ENCODE measurements at regions not wholly inside any gene's neighbourhood (a gene's known extent, or its start where the extent isn't known, plus 50 kb on each side); places are given as distances from the start of the nearest gene placed in this dataset.

DNA sequence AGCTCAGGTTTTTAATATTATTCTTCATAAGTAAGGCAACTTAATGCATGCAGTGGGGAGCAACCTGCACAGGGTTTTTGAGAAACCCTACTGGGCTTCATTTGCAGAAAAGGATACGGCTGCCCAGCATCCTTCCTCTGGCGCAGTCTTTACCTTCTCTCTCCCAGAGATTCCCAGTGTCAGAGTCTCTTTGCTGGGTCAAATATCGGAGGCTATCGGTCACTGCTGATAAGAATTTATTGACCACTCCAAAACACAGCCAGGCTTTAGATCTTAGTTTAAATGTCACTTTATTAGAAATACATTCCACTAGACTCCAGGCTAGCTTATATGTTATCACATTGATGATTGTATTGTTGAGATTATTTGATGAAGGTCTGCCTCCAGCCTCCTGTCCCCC lies 147.2 kb upstream of the CPSF6 start:
- ATAC-seq (peak; percentile 21), DNase-seq (ENCODE audit: low spot score) (no peak)

DNA sequence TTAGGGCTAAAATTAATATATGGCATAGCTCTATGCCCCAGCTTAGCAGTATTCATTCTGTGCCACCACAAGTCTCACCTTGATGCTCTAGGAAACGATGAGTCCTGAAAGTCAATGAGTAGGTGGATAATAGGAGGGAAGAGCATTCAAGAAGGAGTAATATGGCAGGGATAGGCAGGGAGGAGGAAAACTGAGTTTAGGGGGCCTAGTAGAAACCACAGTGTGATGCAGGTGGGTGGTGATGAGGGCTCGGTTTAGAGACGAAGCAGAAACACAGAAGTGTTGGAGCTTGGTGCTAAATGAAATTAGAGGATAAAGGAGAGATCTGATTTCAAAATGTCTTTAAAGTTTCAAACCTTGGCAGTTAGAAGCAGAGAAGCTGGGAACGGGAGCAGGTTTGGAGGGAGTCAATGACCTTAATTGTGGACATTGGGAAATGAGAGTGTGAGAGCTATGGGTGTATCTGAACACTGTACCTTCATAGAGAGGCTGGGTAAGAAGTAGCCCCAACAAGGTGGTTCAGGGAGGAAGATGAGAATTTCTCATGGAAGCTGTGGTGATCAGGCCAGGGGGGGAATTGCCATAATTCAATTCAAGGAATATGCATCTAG lies 144.7 kb upstream of the CPSF6 start:
- ATAC-seq: peak; percentile 93
- DNase-seq (ENCODE audit: low spot score): no peak

DNA sequence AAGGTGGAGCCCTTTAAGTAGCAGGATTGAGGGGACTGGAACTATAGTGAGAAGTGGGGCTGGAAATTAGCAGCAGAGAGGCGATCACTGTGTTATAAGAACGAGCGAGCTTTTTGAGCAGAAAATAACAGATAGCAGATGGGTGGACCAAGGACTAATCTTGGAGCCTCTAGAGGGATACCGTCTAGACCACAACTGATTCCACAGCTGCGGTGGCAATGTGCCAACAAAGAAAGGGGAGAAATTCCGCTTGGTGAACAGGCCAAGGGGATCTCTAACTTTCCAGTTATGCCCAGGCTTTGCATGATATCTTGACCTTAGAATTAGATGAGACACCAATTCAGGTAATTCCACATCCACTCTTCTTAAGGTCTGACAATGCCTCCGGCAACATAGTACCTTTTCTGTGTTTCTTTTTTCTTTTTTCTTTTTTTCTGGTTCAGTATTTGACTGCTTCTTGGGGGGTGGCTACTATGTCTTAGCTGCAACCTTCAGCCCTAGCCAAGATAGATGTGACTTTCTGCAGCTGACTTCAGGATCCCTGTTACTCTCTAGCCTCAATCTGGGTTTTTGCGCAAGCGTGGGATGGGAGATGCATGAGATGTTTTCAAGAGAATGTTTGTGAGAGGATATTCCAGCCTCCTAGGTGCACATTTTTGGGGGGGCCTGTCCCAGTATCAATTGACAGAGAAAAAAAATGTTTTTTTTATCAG lies 143.4 kb upstream of the CPSF6 start:
- ATAC-seq (no peak), DNase-seq (ENCODE audit: low spot score) (no peak)

DNA sequence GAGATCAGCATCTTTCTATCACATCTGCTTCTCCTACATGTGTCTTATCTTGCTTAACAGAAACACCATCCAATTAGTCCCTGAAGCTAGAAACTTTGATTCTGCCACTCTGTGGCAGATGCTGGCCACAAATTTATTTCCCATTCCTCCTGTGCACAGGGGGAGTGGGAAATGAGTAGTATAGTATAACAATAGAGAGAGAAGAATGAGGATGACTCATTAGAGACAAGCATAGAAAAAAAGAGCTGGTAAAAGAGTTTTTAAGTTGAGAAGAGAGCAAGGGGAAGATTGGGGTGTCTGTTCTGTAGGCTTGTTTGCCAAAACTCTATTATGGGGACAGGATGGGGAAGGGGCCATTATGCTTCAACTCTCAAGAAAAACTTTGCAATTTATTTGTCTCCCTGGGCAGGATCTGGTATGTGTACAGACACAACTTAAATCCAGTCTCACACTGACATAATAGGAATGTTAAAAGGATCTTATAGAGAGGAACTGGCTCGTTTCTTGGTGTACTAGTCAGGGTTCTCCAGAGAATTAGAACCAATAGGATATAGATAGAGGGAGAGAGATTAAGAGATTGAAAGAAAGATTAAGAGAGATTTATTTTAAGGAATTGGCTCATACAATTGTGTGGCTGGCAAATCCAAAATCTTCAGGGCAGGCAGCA lies 142.6 kb upstream of the CPSF6 start:
- DNase-seq (ENCODE audit: low spot score) (no peak), ATAC-seq (no peak)

DNA sequence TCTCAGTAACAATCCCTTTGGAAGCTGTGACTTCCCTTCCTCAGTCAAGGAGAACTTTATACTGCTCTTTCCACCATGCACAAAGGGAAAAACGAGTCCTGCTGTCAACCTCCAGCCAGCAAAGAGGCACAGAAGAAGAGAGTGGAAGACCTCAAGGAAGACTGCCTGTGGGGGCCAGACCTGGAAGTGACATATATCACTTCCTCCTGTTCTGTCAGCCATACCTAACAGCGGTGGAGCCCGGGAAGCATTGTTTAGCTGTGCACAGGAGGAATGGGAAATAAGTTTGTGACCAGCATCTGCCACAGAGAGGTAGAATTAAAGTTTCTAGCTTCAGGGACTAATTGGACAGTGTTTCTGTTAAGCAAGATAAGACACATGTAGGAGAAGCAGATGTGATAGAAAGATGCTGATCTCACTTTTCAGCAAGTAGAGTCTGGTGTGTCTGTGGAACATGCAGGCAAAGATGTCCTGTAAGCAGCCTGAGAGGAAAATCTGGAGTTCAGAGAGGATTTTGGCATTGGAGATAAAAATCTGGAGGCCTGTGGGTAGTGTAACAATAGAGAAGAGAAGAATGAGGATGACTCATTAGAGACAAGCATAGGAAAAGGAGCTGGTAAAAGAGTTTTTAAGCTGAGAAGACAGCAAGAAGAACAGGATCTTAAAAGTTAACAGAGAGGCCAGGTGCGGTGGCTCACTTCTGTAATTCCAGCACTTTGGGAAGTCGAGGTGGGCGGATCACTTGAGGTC lies 141.6 kb upstream of the CPSF6 start:
- ATAC-seq (no peak), DNase-seq (ENCODE audit: low spot score) (no peak)

DNA sequence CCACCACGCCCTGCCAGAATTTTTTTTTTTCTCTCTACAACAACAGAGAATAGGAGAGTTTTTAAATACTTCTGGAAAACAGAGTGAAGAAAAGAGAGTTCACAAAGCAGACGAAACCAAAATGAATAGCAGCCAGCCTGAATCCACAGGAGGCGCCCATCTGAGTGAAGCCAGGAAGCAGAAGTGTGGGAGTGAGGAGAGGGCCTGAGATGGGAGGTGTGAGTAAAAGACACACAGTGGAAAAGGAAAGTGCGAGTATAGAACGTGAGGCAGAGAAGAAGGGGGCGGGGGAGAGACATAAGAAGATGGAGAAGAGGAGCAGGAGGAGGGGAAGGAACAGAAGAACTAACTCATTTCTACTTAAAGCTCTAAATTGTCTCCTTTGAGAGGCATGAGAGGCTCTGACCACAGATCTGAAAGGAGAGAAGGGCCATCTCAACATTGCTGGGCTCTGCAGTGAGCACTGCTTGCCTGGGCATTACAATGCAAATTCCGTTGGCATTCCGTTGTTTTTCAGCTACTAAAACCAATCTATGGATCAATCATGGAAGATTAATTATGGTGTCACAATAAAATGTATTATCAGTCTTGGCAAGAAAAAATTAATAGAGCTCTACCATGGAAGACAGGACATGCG lies 140.1 kb upstream of the CPSF6 start:
- DNase-seq (ENCODE audit: low spot score) (no peak), ATAC-seq (no peak)

DNA sequence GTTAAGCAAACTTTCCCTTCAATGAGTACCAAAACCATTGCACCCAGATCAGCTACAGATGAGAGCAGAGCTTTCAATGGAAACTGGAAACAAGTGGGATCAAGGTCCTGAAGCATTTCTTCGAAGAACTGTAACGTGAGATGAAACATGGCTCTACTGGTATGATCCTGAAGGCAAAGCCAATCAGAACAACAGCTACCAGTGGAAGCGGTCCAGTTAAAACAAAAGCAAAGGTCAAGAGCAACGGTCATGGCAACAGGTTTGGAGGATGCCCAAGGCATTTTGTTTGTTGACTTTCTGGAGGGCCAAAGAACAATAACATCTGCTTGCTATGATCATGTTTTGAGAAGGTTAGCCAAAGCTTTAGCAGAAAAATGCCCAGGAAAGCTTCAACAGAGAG lies 137.9 kb upstream of the CPSF6 start:
- ATAC-seq: peak; percentile 96

DNA sequence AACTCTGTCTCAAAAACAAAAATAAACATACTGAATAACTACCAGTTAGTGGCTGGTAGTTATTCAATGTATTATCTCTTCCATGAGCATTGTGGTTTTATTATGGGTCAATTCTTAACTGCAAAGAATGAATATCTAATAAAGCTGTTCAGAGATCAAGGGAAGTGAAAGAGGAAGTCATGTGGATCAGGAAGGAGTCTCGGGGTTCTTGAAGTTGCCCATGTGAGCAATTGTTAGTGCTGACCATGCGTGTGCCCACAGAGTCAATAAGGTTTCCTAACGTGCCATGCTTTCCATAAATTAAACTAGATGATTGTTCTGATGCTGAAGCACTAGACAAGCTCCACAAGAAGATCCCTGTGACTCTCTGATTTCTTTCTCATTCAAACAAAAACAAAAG lies 136.5 kb upstream of the CPSF6 start:
- ATAC-seq (no peak), DNase-seq (ENCODE audit: low spot score) (no peak)

More for the DNA sequence above, 137.9 kb upstream of the CPSF6 start:
- peak; percentile 86 for DNase-seq (ENCODE audit: low spot score)

DNA sequence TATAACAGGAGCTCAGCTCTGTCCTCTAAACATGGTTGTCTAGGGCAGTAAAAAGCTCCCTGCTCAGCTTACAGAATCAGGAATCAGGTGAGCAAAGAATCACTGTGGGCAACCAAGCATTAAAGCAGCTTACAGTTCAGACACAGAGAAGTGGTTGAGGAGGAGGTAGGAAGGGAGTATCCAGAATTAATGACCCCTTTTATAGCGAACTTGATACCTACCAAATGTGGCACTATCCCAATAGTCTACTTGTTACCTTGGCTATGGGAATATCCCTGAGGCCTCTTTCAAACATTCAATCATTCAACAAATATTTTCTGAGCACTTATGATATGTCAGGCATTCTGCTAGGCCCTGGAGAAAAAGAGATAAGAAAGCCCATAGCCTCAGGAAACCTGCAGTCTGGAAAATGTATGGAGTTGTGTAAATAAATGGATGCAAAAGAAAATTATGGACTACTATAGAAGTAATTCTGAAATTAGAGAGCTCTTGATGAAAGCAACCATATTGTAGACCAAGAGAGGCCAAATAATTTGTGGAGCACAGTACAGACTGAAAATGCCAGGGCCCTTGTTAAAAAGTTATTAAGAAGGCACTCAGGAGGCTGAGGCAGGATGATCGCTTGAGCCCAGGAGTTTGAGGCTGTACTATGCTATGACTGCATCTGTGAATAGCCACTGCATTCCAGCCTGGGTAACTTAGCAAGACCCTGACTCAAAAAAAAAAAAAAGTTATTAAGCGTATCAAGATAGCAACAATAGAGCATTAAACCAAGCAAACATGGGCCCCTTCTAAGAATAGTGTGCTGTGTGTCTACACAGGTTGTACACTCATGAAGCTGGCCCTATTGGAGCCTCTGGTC lies 134.0 kb upstream of the CPSF6 start:
- DNase-seq (ENCODE audit: low spot score) (no peak), ATAC-seq (no peak)

DNA sequence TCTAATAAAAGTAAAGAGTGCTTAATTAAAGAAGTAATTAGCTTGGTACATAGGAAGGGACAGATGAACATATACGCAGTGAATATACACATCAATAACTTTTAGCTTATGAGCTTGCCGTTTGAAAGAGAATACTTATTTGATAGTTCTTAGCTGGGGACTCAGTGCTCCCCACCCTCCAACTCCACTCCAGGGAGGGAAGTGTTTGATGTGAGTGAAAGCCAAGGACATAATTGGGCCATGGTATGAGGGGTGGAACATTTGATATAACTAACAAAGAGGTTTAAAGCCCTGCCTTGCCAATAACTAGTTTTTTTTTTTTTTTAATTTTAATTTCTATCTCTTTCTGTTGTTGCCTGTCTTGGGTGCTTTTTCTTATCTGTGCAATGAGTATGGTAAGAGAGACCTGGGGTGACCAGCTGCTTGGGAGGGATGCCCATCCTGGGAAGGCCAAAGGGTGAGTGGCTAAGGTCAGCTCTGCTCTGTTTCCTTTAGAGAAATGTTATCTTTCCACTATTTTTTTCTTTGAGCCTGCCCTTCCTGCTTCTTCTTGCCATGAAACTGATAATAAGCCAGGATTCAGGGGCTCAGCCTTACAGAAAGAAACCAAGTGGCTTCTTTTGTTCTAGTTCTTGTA lies 132.8 kb upstream of the CPSF6 start:
- ATAC-seq (peak; percentile 38), DNase-seq (ENCODE audit: low spot score) (no peak)

DNA sequence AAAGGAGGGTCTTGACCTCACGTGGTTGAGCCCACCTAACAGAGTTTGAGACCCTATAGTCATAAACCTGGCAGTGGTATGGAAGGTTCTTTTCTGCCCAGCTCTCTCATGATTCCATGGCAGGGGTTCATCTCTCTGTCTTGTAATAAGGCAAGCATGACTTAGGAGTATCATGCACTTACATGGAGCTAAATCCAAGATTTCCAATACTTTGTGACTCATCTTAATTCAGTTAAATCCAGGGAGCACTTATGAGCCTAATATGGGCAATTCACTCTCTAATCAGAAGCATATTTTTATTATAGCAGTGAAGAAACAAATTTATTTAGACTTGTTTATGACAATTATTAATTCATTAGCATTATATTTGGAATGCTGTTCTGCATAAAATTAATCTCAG lies 131.8 kb upstream of the CPSF6 start:
- ATAC-seq (no peak), DNase-seq (ENCODE audit: low spot score) (no peak)

DNA sequence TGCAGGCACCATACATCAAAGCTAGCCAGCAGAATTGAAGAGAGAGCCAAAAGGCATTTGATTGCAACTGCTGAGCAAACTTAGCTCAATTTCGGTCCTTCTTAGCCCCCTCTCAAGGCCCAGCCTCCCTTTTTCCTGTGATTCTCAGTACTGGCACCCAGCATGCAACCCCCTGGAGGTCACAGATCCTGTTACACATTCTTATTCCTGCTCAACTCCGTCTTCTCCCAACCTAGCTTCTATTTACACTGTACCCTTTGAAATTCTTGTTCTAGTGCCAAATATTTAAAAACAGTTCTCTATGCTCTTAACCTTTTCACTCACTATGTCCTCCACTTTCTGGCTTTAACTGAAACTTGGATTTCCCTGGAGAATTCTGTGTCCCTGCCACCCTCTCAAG lies 131.3 kb upstream of the CPSF6 start:
- ATAC-seq: peak; percentile 36

DNA sequence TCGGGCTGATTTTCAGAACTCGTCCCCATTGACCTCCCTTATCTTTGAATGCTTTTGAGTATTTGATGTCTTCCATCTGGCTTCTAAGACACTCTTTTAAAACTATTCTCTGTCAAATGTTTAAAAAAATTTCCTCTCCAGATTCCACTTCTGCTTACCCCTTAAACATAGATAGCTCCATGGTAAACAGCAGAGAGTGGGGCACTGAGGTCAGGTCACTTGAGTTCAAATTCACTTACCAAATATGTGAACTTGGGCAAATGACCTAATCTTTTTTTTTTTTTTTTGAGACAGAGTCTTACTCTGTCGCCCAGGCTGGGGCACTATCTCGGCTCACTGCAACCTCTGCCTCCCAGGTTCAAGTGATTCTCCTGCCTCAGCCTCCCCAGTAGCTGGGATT lies 126.8 kb upstream of the CPSF6 start:
- DNase-seq (ENCODE audit: low spot score): no peak
- ATAC-seq: peak; percentile 86

More for the DNA sequence above, 131.3 kb upstream of the CPSF6 start:
- no peak for DNase-seq (ENCODE audit: low spot score)

DNA sequence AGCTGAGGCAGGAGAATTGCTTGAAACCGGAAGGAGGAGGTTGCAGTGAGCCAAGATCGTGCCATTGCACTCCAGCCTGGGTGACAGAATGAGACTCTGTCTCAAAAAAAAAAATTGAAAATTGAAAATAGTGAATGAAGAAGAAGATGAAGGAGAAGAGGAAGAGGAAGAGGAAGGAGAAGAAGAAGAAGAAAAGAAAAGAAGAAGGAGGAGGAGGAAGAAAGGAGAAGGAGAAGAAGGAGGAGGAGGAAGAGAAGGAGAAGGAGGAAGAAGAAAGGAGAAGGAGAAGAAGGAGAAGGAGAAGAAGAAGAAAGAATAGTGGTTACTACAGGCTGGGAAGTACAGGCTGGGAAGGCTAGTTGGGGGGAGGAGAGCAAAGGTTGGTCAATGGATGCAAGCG lies 124.3 kb upstream of the CPSF6 start:
- no peak for ATAC-seq

DNA sequence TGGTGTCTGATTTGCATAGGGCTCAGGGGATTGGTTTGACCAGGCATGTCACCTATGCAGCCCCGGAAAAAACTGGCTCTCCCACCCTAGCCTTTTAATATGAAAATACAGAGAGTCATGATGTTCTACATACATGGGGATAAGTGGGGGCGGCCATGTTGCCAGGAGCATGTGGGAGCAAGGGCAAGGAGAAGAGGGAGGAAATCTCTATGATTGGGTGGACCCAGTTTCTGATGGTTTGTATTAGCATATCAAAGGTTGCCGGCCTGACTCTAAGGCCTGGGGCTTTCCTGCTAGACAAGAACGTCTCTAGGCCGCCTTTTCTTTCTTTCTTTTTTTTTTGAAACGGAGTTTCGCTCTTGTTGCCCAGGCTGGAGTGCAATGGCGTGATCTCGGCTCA lies 123.4 kb upstream of the CPSF6 start:
- DNase-seq (ENCODE audit: low spot score) (no peak), ATAC-seq (no peak)

More for the DNA sequence above, 124.3 kb upstream of the CPSF6 start:
- no peak for DNase-seq (ENCODE audit: low spot score)

DNA sequence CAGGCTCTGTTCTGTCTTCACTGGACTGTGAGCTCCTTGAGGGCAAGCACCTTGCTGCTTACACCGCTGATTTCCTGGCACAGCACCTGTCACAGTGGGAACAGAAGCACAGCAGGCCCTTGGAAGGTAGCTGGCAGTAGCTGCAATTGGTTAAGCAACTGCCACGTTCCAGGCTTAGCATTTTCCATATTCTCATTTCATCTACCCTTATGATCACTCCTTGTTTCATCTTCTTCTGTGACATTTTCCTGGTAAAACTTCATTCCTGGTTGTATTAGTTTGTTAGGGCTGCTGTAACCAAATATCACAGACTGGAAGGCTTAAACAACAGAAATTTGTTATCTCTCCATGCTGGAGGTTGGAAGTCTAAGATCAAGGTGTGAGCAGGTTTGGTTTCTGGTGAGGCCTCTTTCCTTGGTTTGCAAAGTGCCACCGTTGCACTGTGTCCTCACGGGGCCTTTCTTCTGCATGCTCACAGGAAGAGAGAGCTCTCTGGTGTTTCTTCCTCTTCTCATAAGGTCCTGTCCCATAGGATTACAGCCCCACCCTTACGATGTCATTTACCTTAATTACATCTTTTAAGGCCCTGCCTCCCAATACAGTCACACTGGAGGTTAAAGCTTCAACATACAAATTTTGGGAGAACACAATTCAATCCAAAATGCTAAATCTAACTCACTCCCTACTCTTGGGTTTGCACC lies 121.7 kb upstream of the CPSF6 start:
- no peak for ATAC-seq
- no peak for DNase-seq (ENCODE audit: low spot score)

DNA sequence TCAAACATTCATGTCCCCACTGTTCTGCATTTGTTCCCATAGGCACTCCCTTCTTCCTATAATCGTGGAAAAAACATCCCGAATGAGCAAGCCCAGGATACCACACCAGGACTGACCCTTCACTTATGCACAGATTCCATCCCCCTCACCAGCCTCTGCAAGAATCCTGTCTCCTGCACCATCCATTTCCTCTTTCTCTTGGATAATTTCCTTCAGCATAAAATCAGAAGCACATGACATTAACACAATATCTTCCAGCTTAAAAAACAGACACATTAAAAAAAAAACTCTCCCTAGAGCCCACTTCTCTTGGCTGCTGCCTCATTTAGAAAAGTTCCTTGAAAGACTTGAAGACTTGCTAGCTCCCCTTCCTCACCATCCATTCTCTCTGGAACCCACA lies 120.9 kb upstream of the CPSF6 start:
- no peak for DNase-seq (ENCODE audit: low spot score)

DNA sequence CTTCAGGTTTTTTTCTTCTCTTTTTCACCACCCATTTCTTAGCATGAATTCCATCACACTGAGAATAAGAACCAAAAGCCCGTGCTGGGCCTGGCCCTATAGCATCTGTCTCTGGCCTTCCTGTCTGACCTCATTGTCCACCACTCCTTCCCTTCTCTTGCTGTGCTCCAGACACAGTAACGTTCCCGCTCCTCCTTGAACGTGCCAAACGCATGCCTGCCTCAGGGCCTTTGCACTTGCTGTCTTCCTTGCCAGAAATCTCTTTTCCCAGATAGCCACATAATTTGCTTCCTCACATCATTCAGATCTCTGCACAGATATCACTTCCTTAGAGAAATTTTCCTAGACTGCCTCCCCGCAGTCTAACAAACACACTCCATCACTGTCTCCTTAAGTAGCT lies 119.6 kb upstream of the CPSF6 start:
- DNase-seq (ENCODE audit: low spot score): no peak
- ATAC-seq: no peak

More for the DNA sequence above, 120.9 kb upstream of the CPSF6 start:
- no peak for ATAC-seq

DNA sequence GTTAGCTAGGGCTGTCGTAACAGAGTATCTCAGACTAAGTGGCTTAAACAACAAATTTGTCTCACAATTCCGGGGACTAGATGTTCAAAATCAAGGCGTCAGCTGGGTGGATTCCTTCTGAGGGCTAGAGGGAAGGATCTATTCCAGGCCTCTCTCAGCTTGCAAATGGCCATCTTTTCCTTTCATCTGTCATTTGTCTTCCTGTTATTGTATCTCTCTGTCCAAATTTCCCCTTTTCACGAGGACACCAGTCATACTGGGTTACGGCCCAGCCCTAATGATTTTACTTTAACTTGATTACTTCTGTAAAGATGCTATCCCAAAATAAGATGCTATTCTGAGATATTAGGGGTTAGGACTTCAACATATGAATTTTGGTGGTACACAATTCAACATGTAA lies 119.0 kb upstream of the CPSF6 start:
- ATAC-seq: no peak

More for the DNA sequence above, 119.0 kb upstream of the CPSF6 start:
- DNase-seq (ENCODE audit: low spot score): no peak

All from left lobe of liver (tissue), 2 donors.